D341Med (cell line): ENCODE measurements at regions not wholly inside any gene's neighbourhood (a gene's known extent, or its start where the extent isn't known, plus 50 kb on each side); places are given as distances from the start of the nearest gene placed in this dataset.

Source experiments
- DNase-seq: peaks from one replicate; pipeline ENCODE4 v3.0.0; 2012; ENCODE audit warnings: low spot score

DNA sequence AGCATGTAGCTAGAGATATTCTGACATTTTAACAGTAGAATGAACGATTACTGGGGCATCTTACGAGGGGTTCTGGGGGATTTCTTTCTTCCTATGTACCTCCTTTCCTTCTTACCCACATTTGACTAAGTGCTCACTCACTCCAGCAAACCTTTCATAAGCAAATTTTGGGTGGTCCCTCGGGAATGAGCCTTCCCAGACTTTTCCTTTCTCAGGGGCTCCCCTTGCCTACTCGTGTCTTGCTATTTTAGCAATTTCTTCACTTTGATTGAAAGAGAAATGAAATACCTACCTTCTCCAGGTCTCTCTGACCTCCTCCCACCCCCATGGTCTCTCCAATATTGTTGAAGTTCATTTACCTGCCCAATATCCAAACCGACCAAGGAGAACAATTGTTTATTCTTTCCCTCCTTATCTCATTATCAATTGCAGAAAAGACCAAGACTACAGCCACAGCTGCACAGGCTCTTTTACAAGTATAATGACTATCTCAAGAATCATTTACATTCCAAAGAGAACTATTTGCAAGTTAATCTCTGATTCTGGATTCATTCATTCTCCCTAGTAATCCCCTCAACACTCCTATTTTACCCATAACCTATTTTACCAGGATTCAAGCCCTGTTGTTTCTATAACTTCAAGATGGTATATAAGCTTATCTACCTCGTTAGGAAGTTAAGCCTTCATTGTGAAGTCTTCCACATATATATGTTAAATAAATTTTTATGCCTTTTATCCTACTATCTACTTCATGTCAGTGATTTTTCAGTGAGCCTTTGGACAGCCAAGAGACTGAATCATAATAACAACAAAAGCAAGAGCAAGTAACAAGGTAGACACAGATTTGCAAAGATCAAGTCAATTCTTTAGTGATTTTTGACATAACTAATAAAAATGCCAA, 480.6 kb downstream of the IPMK start:
- DNase-seq, result no peak

DNA sequence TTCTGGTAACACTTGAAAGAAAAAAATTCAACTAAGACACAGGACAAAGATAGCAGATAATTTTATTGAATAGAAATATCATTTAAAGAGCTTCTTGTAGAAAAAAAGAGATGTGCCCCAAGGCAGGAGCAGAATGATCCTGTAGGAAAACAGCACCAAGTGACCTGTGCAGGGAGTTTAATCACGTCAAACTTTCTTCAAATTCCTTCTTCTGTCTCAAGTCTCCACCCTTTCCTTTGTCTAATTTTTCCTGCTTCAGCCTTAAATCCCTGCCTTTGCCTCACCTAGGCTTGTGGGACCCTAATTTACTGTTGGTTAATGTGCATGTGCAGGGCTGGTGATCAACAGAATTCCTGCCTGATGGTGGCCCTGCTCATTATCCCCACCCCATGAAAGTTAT, 481.4 kb downstream of the IPMK start:
- DNase-seq, result no peak

DNA sequence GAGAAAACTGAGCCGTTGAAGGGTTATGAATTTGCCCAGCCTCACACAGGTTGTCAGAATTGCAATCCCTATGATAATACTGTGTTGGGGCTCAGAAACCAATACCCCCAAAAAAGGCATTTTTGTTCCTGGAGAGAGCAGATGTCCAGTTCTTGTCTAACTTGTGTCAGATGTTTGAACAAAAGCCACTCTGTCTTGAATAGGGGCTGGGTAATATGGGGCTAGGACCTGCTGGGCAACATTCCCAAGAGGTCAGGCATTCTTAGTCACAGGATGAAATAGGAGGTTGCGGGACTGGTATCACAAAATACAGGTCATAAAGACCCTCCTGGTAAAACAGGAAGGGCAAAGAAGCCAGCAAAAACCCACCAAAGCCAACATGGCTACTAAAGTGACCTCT, 482.1 kb downstream of the IPMK start:
- DNase-seq, result no peak

DNA sequence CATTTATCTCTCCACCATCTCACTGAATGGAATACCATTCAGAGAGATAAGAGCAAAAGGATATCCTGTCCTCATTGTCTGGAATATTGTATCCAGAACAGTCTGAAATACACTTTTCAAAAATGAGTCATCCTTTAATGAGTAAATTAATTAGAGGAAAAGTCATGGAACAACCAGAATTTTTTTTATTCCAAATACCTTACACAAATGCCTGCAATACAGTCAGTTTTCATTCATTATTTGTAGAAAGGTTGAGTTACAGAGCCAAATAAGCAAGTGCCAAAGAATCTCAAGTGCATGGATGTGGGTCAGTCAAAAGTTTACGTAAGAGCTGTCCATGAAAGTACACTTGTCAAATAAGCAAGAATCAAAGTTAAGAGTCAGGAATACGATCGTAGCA, 482.6 kb downstream of the IPMK start:
- DNase-seq, result no peak

DNA sequence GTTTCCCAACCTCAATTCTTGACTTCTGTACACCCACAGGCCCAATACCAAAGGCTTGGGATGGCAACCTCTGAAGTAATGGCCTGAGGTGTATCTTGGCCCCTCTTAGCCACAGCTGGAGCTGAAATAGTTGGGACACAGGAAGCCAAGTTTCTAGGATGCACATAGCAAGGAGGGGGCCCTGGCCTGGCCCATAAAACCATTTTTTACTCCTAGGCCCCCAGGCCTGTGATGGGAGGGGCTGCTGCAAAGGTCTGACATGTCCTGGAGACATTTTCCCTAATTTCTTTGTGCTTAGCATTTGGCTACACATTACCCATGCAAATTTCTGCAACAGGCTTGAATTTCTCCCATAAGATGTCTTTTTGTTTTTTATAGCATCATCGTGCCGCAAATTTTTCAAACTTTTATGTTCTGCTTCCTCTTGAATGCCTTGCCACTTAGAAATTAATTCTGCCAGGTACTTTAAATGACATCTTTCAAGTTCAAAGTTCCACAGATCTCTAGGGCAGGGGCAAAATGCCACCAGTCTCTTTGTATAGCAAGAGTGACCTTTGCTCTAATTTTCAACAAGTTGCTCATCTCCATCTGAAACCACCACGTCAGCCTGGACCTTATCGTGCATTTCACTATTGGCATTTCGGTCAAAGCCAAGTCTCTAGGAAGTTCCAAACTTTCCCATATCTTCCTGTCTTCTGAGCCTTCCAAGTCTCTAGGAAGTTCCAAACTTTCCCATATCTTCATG, 490.8 kb downstream of the IPMK start:
- DNase-seq, result no peak

DNA sequence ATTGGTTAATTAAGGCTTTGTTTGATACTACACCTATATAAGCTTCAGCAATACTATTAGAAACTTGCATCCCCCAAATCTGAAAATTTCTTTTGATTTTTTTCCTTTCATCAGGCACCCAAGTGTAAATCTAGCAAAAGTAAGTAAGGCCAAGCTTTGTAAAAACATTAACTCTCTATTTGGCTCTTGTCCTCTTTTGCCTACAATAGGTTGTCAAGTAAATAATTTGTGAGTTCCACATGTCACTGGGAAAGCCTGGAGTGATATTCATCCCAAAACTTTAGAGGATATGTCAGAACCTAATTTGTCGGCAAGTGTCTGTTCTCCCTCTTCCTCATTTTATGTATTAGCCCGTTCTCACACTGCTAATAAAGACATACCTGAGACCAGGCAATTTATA, 492.4 kb downstream of the IPMK start:
- DNase-seq, result no peak

DNA sequence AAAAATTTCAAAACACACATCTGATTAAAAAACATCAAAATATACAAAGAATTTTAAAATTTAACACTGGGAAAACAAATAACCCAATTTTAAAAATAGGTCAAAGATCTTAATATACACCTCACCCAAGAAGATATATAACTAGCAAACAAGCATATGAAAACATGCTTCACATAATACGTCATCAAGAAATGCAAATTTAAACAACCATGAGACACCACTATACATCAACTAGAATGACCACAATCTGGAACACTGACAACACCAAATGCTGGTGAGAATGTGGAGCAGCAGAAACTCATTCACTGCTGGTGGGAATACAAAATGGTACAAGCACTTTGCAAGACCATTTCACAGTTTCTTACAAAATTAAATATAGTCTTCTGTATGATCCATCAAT, 498.4 kb downstream of the IPMK start:
- no peak for DNase-seq

DNA sequence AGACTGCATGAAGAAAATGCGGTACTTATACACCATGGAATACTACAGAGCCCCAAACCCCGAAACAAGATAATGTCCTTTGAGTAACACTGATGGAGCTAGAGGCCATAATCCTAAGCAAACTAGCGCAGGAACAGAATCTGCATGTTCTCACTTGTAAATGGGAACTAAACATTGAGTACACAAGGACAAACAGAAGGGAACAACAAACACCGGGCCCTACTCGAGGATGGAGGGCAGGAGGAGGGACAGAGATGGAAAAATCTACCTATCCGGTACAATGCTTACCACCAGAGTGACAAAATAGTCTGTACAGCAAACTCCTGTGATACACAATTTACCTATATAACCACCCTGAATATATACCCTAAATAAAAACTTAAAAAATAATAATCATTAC, 507.9 kb downstream of the IPMK start:
- DNase-seq, result no peak

DNA sequence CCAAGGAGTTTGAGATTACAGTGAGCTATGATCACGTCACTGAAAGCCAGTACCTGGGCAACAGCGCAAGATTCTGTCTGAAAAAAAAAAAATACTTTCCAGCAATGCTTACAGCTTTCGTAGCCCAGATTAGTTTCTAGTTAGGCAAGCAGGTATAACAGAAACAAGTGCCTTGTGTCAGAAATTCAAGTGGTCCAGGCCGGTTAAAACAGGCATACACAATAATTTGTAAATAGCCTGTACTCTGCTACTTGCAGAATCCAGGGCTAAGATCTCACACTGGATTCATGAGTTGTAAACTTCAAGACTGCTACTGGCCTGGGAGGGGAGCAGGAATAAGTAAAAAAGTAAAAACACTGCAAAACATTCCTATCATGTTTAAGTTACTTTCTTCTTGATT, 512.9 kb downstream of the IPMK start:
- no peak for DNase-seq

DNA sequence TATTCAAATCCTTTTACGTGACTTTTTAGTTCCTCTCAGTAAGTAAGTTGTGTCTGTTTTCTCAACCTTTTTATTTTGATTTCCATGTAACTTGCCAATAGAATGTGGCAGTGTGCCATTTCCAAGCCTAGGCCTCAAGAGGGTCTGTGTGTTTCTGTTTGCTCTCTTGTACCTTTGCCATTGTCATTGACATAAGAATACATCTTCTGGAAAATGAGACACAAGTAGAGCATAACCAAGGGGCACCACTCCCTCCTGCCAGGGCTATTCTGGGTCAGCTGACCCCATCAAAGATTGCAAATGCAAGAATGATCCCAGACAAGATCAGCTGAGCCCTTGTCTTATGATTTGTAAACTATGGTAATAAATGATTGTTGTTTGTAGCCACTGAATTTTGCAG, 524.0 kb downstream of the IPMK start:
- DNase-seq, result no peak

DNA sequence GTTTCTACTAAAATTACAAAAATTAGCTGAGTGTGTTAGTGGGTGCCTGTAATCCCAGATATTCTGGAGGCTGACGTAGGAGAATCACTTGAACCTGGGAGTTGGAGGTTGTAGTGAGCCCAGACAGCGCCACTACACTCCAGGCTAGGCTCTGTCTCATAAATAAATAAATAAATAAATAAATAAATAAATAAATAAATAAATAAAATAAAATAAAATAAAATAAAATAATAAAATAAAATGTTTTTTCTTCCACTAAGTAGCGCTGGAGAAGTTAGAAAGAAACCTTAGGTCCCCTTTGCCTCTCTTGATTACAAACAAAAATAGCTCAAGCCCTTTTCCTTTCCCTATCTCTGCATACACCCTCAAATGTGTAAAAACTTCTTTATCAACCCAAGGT, 525.9 kb downstream of the IPMK start:
- no peak for DNase-seq

DNA sequence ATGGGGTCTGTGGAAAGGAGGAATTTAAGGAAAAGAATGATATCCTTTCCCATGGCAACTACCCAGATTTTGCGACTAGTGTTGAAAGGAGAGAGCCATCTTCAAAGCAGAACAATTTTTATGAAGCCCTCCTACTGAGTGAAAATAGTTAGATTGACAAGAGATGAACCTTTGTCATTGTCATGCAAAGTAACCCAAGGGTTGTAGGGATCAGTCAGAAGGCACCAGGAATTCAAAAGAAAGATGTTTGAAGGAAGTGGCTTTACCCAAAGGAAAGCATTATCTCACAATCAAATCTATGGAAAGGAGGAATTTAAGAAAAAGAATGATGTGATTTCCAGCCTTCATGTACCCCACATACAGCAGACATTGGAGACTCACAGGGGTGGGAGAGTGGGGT, 544.4 kb downstream of the IPMK start:
- DNase-seq, result no peak

DNA sequence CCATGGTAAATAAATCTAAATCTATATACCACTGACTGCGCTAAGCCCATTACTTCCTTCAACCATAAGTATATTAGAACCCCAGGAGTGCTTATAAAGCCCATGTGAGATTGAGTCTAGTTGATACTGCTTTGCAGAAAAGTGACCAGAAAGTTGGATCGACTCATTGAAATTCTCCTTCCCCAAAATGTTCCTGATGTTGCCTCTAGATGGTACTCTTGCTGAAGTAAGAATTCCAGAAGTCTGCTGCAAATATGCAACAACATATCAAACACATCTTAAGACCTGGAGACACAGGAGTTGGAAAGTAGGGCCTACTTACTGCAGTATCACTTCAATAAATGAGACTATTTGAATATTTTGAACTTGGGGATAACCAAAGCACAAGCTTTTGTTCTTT, 550.8 kb downstream of the IPMK start:
- DNase-seq, result peak; percentile 43

DNA sequence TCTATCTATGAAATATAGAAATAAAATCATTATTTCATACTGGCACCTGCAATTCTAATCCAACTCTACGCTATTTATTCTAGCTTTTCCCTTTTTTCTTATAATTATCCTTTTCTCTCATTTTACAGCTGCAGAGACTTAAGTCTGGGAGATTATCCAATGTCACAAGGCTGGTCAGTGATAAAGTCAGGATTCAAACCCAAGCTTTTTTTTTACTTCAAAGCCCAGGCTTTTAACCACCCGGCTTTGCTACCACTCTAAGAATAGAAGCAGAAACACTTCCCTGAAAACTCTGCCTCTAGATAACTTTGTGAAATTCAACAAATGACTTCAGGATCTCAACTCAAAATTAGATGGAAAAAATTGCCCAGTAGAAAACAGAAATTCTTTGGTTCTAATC, 552.5 kb downstream of the IPMK start:
- no peak for DNase-seq

DNA sequence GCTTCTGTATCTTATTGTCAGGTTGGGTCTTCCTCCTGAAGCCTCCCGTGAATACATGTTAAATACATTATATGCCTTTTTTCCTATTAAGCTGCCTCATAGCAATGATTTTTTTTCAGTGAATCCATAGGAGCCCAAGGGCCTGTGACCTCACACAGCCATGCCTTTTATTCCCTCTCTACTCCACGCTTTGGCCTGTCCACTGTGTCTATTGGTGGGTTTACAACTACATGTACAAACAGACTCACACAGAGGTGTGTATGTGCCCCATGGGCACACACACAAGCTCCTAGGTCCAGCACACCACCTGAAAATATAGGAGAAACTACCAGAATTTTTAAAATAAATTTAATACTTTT, 560.4 kb downstream of the IPMK start:
- DNase-seq, result no peak

DNA sequence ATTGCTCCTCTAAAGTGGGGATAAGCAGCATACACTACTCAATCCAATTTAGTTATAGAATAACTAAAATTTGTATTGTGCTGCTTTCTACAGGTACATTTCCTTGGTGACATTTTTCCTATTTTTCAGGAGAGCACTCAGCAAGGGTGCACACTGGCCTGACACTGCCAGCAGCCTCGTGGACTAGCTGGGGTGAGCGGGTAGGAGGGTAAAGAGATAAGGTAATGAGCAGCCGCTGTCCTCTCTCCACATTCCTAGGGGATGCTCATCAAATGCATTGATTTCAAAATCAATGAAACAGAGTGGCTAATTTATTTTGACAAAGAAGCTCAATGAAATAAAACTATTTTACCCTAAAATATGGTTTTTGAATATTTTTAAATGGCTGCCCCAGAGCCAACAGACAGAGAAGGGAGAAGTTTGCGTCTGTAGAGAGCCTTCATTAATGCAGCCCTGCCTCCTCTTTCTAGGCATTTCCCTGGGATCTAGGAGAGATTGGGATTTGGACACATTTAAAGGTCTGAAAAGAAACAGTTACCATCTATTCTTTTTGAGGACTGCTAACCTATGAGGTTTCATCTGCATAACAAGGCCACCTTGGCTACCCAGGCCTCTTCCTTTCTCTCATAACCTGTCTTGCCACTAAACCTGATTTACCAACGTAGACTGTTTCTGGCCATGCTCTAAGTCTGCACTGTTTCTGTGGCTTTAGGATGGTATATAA, 561.0 kb downstream of the IPMK start:
- DNase-seq, result no peak

DNA sequence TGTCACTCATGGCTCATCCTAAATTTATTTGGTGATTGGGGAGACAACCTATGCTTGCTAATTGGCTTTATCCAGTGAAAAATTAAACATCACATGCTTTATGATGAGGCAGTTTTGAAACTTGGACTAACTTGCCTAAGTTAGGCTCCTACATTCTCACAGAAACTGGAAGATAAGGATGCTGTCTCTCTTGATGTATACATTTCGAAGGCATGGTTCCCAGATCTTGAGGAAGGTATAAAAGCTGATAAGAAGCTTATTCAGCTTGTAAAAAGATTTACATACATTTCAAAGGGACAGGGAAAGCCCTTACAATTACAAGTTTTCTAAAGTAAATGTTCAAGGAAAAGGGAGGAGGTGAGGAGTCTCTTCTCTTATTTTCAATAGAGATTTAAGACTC, 561.7 kb downstream of the IPMK start:
- no peak for DNase-seq

DNA sequence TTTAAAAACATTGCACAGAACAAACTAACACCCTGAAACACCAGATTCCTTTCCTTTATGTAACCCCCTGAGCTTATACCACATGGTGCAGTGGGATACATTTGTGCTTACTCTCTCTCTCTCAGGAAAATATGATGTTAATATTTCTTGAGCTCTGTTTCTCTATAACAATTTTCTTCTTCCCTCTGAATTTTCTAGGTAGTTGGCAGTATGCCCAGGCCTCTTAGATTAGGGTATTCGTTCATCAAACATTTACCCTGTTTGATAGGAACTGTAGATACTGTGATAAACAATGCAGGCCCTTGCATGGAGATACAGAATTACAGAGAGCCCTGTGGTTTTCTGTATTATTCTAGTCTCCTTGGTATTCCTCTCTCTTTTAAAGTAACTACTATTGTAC, 567.8 kb downstream of the IPMK start:
- no peak for DNase-seq

DNA sequence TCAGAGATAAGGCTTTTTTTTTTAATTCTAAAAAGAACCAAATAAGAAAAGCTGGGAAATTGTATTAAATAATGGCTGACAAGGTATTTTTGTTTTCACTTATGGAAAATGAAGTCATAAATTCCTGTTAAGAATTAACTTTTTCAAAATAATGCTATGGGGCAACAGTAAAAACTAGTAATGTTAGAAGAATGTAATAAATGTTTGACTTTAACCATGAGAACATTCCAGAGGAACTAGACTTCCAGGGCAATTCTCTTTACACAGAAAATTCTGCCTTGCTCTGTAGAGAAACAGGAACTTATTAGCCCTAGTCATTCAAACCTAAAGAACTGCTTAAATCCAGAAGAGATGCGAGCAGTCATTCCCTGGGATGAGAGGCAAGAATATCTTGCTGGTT, 571.1 kb downstream of the IPMK start:
- DNase-seq, result no peak

DNA sequence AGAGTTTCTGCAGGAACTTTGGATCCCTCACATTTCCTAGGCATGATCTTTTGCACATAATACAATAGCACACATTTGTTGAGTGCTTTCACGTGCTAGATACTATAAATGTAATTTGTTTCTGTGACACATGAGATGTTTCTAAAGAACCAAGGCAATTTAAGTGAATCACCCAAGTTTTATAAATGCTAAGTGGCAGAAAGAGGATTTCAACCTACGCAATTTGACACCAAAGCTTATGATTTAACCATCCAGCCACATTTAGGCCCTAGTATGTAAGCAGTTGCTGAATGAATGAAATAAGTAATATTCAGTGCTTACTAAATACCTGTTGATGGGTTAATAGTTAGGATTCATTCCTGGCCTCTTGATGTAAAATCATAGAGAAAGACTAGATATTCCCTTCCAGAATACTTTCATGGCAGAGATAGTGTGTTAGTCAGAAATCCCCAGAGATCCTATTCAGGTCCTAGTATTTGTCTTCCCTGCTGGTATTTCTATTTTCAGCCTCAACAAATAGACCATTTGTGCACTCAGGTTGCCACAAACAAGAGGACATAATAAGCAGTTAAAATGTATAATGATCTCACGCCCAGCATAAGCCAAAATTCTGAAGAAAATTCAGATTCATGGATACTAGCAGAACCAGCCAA, 572.6 kb downstream of the IPMK start:
- DNase-seq, result no peak

DNA sequence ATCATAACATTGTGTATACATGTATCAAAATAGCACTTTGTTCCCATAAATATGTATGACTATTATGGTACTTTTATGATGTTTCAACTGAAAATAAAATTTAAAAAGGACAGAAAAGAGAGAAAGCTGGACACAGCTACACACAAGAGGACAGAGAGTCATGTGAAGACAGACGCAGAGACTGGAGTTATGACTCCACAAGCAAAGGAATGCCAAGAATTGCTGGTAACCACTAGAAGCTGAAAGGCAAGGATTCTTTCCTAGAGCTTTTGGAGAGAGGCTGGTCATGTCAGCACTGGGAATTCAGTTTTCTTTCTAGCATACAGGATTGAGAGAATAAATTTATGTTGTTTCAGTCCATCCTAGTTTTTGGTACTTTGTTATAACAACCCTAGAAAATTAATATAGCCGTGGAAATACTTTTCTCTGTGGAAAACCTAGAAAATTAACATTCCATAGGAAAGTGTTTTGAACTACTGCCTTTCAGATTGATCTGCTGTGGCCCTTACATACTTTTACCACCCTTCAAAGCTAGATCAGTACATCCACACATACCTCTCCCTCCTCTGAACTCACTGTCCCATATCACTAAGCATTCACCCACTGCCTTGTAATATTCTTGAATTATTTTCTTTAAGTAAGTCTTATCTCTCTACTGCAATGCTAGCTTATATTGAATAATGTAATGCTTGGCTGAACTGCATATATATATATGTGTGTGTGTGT, 575.3 kb downstream of the IPMK start:
- DNase-seq, result no peak
